NT2/D1 (cell line): ENCODE measurements at regions not wholly inside any gene's neighbourhood (a gene's known extent, or its start where the extent isn't known, plus 50 kb on each side); places are given as distances from the start of the nearest gene placed in this dataset.

Source experiments
- DNase-seq: peaks from one replicate; pipeline ENCODE4 v3.0.0-alpha.2; 2011; ENCODE audit warnings: low read depth, low spot score
- H3K27me3 ChIP-seq: 2 replicates; pipeline ENCODE4 v1.6.0; 2011; ENCODE audit warnings: mild to moderate bottlenecking; ENCODE audit not compliant: insufficient read length, insufficient read depth
- H3K36me3 ChIP-seq: 2 replicates; pipeline ENCODE4 v1.6.1; 2011; ENCODE audit warnings: mild to moderate bottlenecking, low read length, mixed read lengths; ENCODE audit not compliant: insufficient read depth, insufficient read length
- H3K4me1 ChIP-seq: 2 replicates; pipeline ENCODE4 v1.5.1; 2011; ENCODE audit not compliant: insufficient read depth, insufficient read length
- H3K4me3 ChIP-seq: 2 replicates; pipeline ENCODE4 v1.5.1; 2011; ENCODE audit warnings: low read depth; ENCODE audit not compliant: insufficient read length
- H3K9ac ChIP-seq: 2 replicates; pipeline ENCODE4 v1.6.0; 2011; ENCODE audit warnings: low read depth; ENCODE audit not compliant: insufficient read length
- H3K9me3 ChIP-seq: 2 replicates; pipeline ENCODE4 v1.5.1; 2011; ENCODE audit warnings: mild to moderate bottlenecking, low read length; ENCODE audit not compliant: insufficient read depth
- SUZ12 ChIP-seq: IDR thresholded peaks from 2 replicates; pipeline ENCODE4 v1.6.1; 2011; ENCODE audit not compliant: insufficient read length, insufficient read depth; ENCODE audit errors: extremely low read depth
- YY1 ChIP-seq: IDR thresholded peaks from 2 replicates; pipeline ENCODE4 v1.6.1; 2011; ENCODE audit not compliant: insufficient read length, insufficient read depth
- ZNF274 ChIP-seq: IDR thresholded peaks from 2 replicates; pipeline ENCODE4 v1.6.1; 2011; ENCODE audit warnings: mild to moderate bottlenecking, low read depth, low read length

DNA sequence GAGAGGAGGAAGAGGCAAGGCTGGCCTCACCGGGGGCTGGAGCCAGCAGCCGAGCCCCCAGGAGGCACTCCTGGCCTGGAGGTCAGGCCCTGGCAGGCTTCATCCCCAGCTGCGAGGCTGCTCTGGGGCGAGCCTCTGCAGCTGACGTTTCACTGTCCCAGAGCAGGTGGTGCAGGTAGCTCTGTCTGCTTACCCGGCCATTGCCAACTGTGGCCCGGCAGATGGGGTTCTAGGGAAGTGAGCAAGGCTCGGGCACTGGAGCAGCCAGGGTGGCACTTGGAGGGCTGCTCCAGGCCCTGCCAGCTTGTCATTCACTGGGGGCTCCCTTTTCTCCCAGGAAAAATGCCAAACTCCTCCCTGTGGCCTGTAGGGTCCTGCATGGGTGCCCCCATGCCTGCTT is 118.7 kb upstream of the ANO1 start:
- Histone ChIP-seq H3K4me3 (no peak overlapping the region), H3K9ac (no peak overlapping the region), H3K4me1 (peaks cover 2% of the 10 kb centered on the region), H3K9me3 (no peaks in the 10 kb centered on the region; the same call in 1 of the 2 replicates), H3K27me3 (peaks cover 5% of the 10 kb centered on the region), H3K36me3 (no peaks in the 10 kb centered on the region)
- no peak for DNase-seq
- TF ChIP-seq SUZ12 (no peak), ZNF274 (no peak), YY1 (no peak)

GRCh38 chr11:69961738-69962137 is 116.4 kb upstream of the ANO1 start:
- TF ChIP-seq SUZ12 = no peak
- no peak for TF ChIP-seq YY1
- TF ChIP-seq ZNF274 = no peak
- H3K4me1 ChIP-seq = peaks cover 5% of the 10 kb centered on the region
- no peak overlapping the region for H3K9ac ChIP-seq
- H3K36me3 ChIP-seq = no peaks in the 10 kb centered on the region
- H3K9me3 ChIP-seq = no peaks in the 10 kb centered on the region; the same call in 1 of the 2 replicates
- no peak overlapping the region for H3K4me3 ChIP-seq
- H3K27me3 ChIP-seq = peaks cover 5% of the 10 kb centered on the region
- no peak for DNase-seq

DNA sequence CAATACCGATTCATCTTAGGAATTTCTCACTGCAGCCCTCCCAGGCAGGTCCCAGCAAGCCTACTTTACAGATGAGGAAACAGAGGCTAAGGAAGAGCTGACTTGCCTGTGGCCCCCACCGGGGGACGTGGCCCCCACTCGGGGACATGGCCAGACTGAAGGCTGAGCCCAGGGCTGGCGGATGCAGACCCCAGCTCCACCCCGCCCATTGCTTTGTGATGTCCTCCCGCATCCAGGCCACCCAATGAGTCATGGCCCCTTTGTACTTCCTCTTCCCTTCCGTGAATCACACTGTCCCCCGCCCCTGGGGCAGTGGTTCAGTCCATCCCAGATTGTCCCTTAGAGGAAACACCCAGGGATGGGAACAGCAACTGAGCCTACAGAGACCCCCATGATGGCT is 116.0 kb upstream of the ANO1 start:
- no peak overlapping the region for H3K4me3 ChIP-seq
- no peaks in the 10 kb centered on the region; the same call in 1 of the 2 replicates for H3K9me3 ChIP-seq
- DNase-seq = no peak
- peaks cover 5% of the 10 kb centered on the region for H3K27me3 ChIP-seq
- H3K36me3 ChIP-seq = no peaks in the 10 kb centered on the region
- no peak overlapping the region for H3K9ac ChIP-seq
- H3K4me1 ChIP-seq = peaks cover 4% of the 10 kb centered on the region
- TF ChIP-seq SUZ12 = no peak
- TF ChIP-seq ZNF274 = no peak
- no peak for TF ChIP-seq YY1

- H3K9ac ChIP-seq = no peak overlapping the region
- H3K4me1 ChIP-seq = peaks cover 4% of the 10 kb centered on the region
- peaks cover 5% of the 10 kb centered on the region for H3K27me3 ChIP-seq
- no peaks in the 10 kb centered on the region; the same call in 1 of the 2 replicates for H3K9me3 ChIP-seq
- TF ChIP-seq ZNF274 (no peak), YY1 (no peak), SUZ12 (no peak)
- H3K36me3 ChIP-seq = no peaks in the 10 kb centered on the region
- H3K4me3 ChIP-seq = no peak overlapping the region
- no peak for DNase-seq
Measured at GRCh38 chr11:69963533-69964246, 114.4 kb upstream of the ANO1 start.

- no peaks in the 10 kb centered on the region for H3K9me3 ChIP-seq
- no peak overlapping the region for H3K4me3 ChIP-seq
- H3K9ac ChIP-seq = peak overlapping the region; percentile 42
- TF ChIP-seq YY1 (no peak), ZNF274 (no peak), SUZ12 (no peak)
- peaks cover 4% of the 10 kb centered on the region for H3K4me1 ChIP-seq
- H3K27me3 ChIP-seq = peaks cover 5% of the 10 kb centered on the region
- H3K36me3 ChIP-seq = no peaks in the 10 kb centered on the region
- no peak for DNase-seq
Measured at GRCh38 chr11:69964247-69964643, 113.9 kb upstream of the ANO1 start.

DNA sequence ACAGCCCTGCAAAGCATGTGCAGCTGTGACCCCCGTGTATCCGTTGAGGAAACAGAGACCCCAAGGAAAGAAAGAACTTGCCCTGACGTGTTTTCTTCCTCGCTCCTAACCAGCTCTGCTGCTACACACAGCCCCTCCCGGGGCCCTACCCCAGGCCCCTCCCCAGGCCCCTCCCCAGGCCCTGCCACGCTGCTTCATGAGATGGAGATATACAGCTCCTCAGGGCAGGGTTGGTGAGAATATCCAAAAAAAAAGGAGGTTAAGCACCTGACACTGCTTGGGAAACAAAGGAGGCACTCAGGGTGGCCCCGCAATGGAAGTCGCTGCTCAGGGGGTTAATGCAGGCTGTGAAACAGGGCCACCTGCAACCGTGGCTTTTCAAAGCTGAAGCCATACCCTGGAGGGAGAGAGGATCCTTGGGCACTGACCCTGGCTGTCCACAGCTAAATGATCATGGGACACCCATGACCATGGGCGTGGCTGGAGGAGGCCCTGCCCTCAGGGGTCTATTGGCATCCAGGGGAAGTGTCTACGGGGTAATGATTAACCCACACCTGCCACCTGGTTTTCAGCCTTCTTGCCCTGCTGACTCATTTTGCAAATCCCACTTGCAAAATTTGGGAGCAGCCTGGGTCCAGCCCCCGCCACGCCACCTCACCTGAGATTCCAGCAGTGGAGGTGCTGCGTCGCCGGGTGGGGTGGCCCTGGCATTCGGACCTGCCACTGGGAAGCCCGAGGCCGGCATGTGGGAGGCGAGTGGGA is 112.1 kb upstream of the ANO1 start:
- TF ChIP-seq SUZ12 = no peak
- no peak for TF ChIP-seq YY1
- no peak for TF ChIP-seq ZNF274
- no peaks in the 10 kb centered on the region for H3K36me3 ChIP-seq
- H3K9ac ChIP-seq = no peak overlapping the region

GRCh38 chr11:69966583-69966835 is 111.6 kb upstream of the ANO1 start:
- H3K9ac ChIP-seq = no peak overlapping the region
- TF ChIP-seq ZNF274 (no peak), SUZ12 (no peak), YY1 (no peak)
- H3K36me3 ChIP-seq = no peaks in the 10 kb centered on the region
- peaks cover 4% of the 10 kb centered on the region for H3K4me1 ChIP-seq
- DNase-seq = no peak
- no peaks in the 10 kb centered on the region for H3K9me3 ChIP-seq
- H3K27me3 ChIP-seq = no peaks in the 10 kb centered on the region
- no peak overlapping the region for H3K4me3 ChIP-seq

More for the DNA sequence above, 112.1 kb upstream of the ANO1 start:
- DNase-seq = no peak
- H3K4me1 ChIP-seq = peaks cover 4% of the 10 kb centered on the region
- no peaks in the 10 kb centered on the region for H3K9me3 ChIP-seq
- H3K4me3 ChIP-seq = no peak overlapping the region
- H3K27me3 ChIP-seq = no peaks in the 10 kb centered on the region
